ENCODE measurements at regions not wholly inside any gene's neighbourhood (a gene's known extent, or its start where the extent isn't known, plus 50 kb on each side); places are given as distances from the start of the nearest gene placed in this dataset.

DNA sequence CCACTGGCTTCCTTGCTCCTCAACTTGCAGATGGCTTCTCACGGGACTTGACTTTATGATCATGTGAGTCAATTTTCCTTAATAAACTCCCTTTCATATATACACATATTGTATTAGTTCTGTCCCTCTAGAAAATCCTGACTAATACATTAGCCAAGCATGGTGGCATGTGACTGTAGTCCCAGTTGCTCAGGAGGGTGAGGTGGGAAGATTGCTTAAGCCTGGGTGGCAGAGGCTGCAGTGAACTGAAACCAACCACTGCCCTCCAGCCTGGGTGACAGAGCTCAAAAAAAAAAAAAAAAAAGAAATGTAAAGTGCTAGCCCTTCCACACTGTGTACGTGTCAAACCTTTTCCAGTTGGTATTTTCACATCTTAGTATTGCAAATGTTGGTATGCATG, 857.0 kb downstream of the LTN1 start:
- ChIA-PET POLR2A (no interaction called here), CTCF (interaction anchor here (0.6 kb wide), 1 partner anchor 1290 kb away, joined by 4 read pairs; no protein-coding TSS in a partner anchor)
- Mint-ChIP-seq H3K36me3 (peaks cover 29% of the 10 kb centered on the region), H3K4me1 (no peaks in the 10 kb centered on the region), H3K9me3 (peaks cover 50% of the 10 kb centered on the region), H3K27ac (no peak overlapping the region), H3K27me3 (ENCODE audit: low read depth) (no peaks in the 10 kb centered on the region), H3K4me3 (no peak overlapping the region)
- DNase-seq (ENCODE audit: low spot score) (no peak), ATAC-seq (no peak)
- TF ChIP-seq ZNF263 (CRISPR knock-in tag; IDR thresholded peaks at IDR 0.05; ENCODE audit: low read depth) (no peak), TCF7 (CRISPR knock-in tag; IDR thresholded peaks at IDR 0.05; ENCODE audit: low read depth) (no peak), GRHL2 (CRISPR knock-in tag; IDR thresholded peaks at IDR 0.05; ENCODE audit: insufficient replicate concordance, severe bottlenecking) (no peak), NFATC4 (CRISPR knock-in tag; IDR thresholded peaks at IDR 0.05) (no peak), ZNF425 (CRISPR knock-in tag; conservative IDR thresholded peaks at IDR 0.05) (no peak), STAT6 (CRISPR knock-in tag; conservative IDR thresholded peaks at IDR 0.05; ENCODE audit: low read depth) (no peak), KAT7 (CRISPR knock-in tag; IDR thresholded peaks at IDR 0.05; ENCODE audit: borderline replicate concordance) (no peak), FOXJ3 (CRISPR knock-in tag; IDR thresholded peaks at IDR 0.05; ENCODE audit: borderline replicate concordance) (no peak), JUN (CRISPR knock-in tag; IDR thresholded peaks at IDR 0.05) (no peak), HMGXB4 (CRISPR knock-in tag; IDR thresholded peaks at IDR 0.05) (no peak), TEAD1 (CRISPR knock-in tag; IDR thresholded peaks at IDR 0.05) (no peak)
- TF ChIP-seq, protein P1, sequence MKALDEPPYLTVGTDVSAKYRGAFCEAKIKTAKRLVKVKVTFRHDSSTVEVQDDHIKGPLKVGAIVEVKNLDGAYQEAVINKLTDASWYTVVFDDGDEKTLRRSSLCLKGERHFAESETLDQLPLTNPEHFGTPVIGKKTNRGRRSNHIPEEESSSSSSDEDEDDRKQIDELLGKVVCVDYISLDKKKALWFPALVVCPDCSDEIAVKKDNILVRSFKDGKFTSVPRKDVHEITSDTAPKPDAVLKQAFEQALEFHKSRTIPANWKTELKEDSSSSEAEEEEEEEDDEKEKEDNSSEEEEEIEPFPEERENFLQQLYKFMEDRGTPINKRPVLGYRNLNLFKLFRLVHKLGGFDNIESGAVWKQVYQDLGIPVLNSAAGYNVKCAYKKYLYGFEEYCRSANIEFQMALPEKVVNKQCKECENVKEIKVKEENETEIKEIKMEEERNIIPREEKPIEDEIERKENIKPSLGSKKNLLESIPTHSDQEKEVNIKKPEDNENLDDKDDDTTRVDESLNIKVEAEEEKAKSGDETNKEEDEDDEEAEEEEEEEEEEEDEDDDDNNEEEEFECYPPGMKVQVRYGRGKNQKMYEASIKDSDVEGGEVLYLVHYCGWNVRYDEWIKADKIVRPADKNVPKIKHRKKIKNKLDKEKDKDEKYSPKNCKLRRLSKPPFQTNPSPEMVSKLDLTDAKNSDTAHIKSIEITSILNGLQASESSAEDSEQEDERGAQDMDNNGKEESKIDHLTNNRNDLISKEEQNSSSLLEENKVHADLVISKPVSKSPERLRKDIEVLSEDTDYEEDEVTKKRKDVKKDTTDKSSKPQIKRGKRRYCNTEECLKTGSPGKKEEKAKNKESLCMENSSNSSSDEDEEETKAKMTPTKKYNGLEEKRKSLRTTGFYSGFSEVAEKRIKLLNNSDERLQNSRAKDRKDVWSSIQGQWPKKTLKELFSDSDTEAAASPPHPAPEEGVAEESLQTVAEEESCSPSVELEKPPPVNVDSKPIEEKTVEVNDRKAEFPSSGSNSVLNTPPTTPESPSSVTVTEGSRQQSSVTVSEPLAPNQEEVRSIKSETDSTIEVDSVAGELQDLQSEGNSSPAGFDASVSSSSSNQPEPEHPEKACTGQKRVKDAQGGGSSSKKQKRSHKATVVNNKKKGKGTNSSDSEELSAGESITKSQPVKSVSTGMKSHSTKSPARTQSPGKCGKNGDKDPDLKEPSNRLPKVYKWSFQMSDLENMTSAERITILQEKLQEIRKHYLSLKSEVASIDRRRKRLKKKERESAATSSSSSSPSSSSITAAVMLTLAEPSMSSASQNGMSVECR (CRISPR knock-in tag; IDR thresholded peaks at IDR 0.05; ENCODE audit: borderline replicate concordance): no peak
- TF ChIP-seq, protein P2, sequence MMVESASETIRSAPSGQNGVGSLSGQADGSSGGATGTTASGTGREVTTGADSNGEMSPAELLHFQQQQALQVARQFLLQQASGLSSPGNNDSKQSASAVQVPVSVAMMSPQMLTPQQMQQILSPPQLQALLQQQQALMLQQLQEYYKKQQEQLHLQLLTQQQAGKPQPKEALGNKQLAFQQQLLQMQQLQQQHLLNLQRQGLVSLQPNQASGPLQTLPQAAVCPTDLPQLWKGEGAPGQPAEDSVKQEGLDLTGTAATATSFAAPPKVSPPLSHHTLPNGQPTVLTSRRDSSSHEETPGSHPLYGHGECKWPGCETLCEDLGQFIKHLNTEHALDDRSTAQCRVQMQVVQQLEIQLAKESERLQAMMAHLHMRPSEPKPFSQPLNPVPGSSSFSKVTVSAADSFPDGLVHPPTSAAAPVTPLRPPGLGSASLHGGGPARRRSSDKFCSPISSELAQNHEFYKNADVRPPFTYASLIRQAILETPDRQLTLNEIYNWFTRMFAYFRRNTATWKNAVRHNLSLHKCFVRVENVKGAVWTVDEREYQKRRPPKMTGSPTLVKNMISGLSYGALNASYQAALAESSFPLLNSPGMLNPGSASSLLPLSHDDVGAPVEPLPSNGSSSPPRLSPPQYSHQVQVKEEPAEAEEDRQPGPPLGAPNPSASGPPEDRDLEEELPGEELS (CRISPR knock-in tag; IDR thresholded peaks at IDR 0.05): no peak
- TF ChIP-seq, protein P3, sequence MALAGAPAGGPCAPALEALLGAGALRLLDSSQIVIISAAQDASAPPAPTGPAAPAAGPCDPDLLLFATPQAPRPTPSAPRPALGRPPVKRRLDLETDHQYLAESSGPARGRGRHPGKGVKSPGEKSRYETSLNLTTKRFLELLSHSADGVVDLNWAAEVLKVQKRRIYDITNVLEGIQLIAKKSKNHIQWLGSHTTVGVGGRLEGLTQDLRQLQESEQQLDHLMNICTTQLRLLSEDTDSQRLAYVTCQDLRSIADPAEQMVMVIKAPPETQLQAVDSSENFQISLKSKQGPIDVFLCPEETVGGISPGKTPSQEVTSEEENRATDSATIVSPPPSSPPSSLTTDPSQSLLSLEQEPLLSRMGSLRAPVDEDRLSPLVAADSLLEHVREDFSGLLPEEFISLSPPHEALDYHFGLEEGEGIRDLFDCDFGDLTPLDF (CRISPR knock-in tag; IDR thresholded peaks at IDR 0.05): no peak
- TF ChIP-seq, protein P4, sequence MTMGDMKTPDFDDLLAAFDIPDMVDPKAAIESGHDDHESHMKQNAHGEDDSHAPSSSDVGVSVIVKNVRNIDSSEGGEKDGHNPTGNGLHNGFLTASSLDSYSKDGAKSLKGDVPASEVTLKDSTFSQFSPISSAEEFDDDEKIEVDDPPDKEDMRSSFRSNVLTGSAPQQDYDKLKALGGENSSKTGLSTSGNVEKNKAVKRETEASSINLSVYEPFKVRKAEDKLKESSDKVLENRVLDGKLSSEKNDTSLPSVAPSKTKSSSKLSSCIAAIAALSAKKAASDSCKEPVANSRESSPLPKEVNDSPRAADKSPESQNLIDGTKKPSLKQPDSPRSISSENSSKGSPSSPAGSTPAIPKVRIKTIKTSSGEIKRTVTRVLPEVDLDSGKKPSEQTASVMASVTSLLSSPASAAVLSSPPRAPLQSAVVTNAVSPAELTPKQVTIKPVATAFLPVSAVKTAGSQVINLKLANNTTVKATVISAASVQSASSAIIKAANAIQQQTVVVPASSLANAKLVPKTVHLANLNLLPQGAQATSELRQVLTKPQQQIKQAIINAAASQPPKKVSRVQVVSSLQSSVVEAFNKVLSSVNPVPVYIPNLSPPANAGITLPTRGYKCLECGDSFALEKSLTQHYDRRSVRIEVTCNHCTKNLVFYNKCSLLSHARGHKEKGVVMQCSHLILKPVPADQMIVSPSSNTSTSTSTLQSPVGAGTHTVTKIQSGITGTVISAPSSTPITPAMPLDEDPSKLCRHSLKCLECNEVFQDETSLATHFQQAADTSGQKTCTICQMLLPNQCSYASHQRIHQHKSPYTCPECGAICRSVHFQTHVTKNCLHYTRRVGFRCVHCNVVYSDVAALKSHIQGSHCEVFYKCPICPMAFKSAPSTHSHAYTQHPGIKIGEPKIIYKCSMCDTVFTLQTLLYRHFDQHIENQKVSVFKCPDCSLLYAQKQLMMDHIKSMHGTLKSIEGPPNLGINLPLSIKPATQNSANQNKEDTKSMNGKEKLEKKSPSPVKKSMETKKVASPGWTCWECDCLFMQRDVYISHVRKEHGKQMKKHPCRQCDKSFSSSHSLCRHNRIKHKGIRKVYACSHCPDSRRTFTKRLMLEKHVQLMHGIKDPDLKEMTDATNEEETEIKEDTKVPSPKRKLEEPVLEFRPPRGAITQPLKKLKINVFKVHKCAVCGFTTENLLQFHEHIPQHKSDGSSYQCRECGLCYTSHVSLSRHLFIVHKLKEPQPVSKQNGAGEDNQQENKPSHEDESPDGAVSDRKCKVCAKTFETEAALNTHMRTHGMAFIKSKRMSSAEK (CRISPR knock-in tag; IDR thresholded peaks at IDR 0.05; ENCODE audit: borderline replicate concordance): no peak
